CD4-positive, alpha-beta T cell treated with Interleukin-1 beta for 1 hour (primary cell): ENCODE measurements at regions not wholly inside any gene's neighbourhood (a gene's known extent, or its start where the extent isn't known, plus 50 kb on each side); places are given as distances from the start of the nearest gene placed in this dataset.
"Not testable (repeated sequence)": the region's sequence is repeated elsewhere in the genome, so short reads cannot be mapped to it uniquely, and the experiment has no call there.

Experiments used
- DNase-seq, 2 donors: peaks; one replicate each; pipeline ENCODE4 v3.0.0-alpha.2; 2020 to 2022

- no peak for DNase-seq
Measured at GRCh38 chr14:87405563-87405962, 587.4 kb downstream of the GALC start.

- DNase-seq, result no peak
Measured at GRCh38 chr14:87397499-87397898, 595.5 kb downstream of the GALC start.

DNA sequence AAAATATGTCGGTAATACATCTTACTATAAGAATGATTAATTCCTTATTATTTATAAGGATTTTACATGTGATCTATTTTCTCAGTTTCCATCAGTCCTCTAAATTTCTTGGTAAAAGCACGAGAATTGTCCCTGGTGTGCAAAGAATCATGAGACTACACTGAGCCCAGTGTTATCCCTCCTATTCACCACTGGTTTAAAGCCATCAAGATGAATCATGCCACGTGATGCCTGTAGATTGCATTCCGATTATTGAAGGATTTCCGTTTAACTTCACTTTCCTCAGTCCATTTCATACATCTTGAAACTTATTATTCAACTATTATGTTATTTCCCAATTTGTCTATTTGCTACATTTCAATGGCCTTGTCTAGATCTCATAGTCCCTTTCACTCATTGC is 601.9 kb downstream of the GALC start:
- DNase-seq, result no peak

DNA sequence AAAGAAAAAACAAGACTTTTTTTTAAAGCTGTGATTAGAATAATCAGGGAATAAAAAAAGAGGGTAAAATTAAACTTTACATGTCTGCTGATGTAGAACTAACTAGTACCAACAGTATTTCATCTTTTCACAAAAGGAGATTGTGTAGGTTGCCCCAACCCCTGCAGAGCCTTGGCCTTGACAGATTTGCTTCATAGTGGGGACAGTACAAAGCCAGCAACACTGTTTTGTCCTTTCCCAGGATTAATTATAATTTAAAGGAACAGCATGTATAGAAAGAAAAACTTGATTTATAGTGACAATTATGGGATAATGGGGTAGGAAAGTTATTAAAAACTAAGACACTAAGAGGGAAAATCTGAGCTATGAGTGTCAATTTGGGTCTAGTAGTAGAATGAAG is 604.0 kb downstream of the GALC start:
- DNase-seq, result no peak

- DNase-seq, result no peak
Measured at GRCh38 chr14:87387806-87388205, 605.2 kb downstream of the GALC start.

- no peak for DNase-seq
Measured at GRCh38 chr14:87386524-87386923, 606.5 kb downstream of the GALC start.

GRCh38 chr14:87380054-87380453 is 612.9 kb downstream of the GALC start:
- no peak for DNase-seq

DNA sequence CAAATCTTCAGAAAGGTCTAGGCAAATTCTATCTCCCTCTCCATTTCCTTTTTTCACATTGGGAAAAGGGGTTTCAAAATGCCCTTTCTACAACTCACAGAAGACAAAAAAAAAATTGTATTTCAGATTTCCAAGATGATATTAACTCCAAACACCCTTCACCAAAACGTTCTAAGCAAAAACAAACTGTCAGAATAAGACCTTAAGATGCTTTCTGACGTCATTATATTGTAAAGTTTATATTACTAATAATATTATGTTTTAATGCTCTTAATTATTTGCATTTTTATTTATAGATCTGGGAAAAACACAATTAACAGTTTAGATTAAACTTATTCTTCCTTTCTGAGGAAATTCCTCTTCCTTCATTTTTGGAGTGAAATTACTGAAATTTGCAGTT is 624.2 kb downstream of the GALC start:
- DNase-seq, result no peak

DNA sequence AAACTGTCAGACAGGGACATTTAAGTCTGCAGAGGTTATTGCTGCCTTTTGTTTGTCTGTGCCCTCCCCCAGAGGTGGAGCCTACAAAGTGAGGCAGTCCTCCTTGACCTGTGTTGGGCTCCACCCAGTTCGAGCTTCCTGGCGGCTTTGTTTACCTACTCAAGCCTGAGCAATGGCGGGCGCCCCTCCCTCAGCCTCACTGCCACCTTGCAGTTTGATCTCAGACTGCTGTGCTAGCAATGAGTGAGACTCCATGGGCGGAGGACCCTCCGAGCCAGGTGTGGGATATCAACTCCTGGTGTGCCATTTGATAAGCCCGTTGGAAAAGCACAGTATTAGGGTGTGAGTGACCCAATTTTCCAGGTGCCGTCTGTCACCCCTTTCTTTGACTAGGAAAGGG is 632.7 kb downstream of the GALC start:
- DNase-seq, result not testable (repeated sequence)

GRCh38 chr14:87351007-87351406 is 642.0 kb downstream of the GALC start:
- DNase-seq, result no peak

DNA sequence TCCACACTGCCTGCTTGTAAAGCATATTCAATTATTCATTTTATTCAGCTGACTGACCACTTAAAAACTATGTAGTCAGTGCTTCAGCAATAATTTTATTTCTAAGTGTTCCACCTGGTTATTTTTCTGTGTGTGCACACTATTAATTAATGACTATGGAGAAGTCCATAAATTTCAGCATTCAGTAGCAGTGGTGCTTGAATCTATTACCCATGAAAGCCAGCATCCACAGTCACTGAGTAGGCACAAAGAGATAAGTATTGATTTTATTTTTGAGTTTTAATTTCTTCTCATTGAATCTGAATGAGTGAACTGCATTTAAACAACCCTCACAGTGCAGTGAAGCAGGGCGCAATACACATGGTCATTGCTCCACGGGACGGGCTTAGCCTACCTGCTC is 643.1 kb downstream of the GALC start:
- DNase-seq, result no peak

DNA sequence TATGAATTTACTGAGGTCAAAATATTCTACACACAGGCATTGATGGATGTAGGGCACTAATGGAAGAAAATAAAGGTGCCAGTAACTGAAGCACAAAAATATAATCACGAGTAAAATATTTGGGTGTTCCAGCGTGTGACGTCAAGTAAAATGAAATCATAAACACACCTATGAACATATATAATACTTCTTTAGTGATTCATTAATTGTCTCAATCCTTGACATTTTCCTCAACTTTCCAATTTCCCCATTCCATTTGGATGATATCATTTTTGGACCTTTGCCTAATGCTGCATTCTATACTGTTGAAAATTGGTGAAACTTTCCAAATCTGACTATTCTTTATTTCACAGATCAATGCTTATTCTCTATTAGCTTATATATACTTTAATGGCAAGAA is 649.3 kb downstream of the GALC start:
- no peak for DNase-seq

- DNase-seq, result no peak
Measured at GRCh38 chr14:87334997-87335685, 657.8 kb downstream of the GALC start.

- DNase-seq, result no peak
Measured at GRCh38 chr14:87331991-87332390, 661.0 kb downstream of the GALC start.

DNA sequence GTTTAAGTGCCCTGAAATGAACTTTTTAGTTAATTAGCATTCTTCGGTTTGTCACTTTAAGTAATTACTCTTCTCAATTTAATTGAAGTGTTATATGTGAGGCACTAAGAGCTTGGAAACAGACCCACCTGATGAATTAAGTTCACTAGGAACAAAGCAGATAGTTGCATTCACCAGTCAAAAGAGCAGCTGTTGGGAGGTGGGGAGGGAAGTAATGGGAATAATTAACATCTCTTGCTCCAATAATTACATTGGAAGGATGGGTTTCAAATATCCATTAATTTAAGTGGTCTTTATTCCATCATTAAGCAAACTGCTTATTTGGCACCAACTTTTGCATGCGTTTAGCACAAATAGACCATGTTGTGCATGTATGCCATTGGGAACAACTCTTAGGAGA is 667.2 kb downstream of the GALC start:
- no peak for DNase-seq

DNA sequence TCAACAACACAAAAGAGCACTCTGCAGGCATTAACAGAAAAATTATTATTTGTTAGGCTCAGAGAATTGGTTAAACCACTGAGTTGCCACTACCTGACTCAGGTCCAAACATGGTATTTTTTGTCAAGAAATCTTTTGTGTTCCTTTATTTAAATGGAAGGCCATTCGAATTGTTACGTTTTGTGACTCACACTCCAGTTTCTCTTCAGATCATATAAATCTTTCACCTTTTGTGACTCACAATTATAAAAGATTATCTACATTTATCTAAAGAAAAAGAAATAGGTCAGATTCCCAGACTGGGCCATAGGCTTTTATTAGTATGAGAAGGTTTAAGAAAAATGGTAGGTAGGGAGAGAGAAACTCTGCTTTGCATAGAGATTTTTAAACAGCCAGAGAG is 669.8 kb downstream of the GALC start:
- DNase-seq, result no peak

DNA sequence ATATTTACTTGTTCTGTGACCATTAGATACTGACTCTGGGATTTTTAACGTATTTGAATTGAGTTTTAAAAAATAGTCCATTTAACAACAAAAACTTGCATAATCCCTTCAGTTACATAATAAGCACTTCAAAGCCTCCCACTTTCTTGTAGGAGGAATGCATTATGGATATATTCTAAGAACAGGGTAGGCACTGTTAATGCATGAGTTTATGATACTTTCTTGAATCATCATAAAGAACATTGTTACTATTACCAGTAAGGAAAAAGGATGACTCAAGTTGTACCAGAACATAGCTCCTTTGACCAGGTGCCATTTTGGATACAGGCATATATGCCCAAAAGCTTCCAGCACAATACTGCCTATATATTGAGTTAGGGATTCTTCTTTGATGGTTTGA is 671.4 kb downstream of the GALC start:
- no peak for DNase-seq

DNA sequence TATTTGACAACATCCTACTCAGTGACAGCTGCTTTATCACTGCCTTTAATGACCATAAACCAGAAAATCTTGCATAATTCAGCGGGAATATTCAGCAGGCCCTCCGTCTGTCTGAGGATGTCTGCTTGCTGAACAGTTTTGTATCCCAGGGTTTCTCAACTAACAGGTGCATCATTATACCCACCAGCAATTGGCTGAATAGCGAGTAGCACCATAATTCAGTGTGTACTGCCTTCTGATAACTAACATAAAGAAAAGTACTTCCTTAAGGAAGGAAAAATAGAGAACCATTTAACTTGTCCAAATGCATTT is 680.1 kb downstream of the GALC start:
- no peak for DNase-seq

DNA sequence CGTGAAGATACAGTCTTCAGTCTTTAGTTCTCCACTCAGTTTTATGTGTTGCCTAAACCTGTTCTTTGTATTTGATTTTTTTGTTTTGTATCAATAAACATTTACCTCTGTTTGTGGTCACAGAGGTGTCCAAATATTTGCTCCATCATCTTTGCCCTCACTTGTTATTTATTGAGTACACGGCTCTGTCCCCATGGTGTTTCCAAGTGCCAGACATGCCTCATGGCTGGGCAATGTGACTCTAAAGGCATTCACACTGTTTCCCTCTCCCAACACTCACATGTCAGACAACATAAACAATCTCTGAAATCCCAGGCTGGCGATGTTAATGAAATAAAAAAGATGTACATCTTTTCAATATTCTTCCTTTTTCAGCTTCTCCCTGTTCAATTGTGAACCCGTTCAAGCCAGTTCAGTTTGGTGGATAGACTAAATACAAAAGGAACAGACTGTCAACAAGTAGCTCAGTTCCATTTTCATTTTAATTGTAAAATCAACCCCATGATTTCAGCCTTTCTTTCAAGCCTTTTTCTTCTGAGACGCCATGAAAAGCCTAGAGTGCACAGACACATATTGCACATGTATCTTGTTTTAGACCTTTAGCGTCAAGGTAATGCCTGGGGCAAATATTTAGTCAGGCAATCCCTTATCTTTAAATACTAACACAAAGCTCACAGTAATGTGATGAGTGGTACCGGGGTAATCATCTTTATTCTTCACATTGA is 680.7 kb downstream of the GALC start:
- DNase-seq, result no peak

DNA sequence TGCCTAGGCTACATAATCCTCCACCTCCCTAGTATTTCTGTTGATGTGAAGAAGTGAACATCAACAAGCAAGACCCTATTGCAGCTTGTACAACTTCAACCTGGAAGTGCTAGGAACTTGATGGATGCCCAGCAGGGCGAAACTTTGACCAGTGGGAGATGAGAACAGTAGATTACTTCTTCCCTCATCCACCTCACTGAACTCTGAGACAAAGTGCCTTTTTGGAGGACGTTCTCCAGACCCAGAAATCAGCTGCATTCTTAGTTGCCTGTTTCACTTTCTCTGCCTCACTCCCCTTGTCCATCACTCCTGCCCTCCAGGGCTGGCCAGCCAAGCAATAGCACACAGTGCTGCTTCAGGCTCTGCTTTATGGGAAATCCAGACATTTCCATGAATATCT is 683.4 kb downstream of the GALC start:
- no peak for DNase-seq

DNA sequence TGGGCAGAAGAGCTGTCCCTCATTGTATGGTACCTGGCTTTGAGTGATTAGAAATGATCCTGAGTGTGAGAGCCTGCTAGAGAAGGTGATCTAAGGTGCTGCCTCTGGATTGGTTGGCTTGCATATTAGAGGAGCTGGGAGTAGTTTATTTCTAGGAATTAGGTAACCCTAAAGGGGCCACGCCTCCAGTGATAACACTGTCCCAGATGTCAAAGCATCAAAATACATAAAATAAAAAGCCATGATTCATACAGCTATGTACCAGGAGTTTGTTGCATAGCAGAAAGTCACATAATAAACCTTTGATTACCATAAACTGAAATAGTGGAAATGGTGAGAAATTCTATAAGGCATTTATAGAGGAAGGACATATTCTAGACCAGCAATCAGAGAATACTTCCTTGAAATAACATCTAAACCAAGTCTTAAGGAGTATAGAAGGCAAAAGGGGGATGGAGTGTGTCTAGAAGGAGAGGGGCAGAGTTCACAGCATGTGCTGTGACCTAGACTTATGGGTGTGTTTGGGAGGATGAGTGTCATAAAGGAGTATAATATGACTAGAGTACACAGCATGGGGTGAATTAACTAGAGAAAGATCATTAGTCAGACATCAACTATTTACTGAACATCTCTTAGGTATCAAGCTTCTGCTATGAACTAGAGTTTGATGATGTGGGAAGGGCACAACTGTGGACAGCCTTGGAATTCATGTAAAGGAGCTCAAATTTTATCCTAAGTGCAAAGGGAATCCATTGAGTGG is 686.4 kb downstream of the GALC start:
- DNase-seq, result no peak

GRCh38 chr14:87305345-87305744 is 687.6 kb downstream of the GALC start:
- no peak for DNase-seq

- DNase-seq, result no peak
Measured at GRCh38 chr14:87304404-87304803, 688.6 kb downstream of the GALC start.

GRCh38 chr14:87286826-87287225 is 706.2 kb downstream of the GALC start:
- DNase-seq, result no peak
